ENCODE measurements at regions not wholly inside any gene's neighbourhood (a gene's known extent, or its start where the extent isn't known, plus 50 kb on each side); places are given as distances from the start of the nearest gene placed in this dataset.

- TF ChIP-seq CTCF (IDR thresholded peaks at IDR 0.05; ENCODE audit: low read depth, low read length) = no peak
- no peak for DNase-seq (ENCODE audit: extremely low read depth, low read depth)
Observed at GRCh38 chr4:41375561-41375960, 118.8 kb downstream of the UCHL1 start.

- TF ChIP-seq CTCF (IDR thresholded peaks at IDR 0.05; ENCODE audit: low read depth, low read length) = no peak
Observed at GRCh38 chr4:41377196-41377595, 120.5 kb downstream of the UCHL1 start.

GRCh38 chr4:41379230-41379629 is 122.5 kb downstream of the UCHL1 start:
- no peak for TF ChIP-seq CTCF (IDR thresholded peaks at IDR 0.05; ENCODE audit: low read depth, low read length)
- DNase-seq (ENCODE audit: extremely low read depth, low read depth) = no peak

More at GRCh38 chr4:41377196-41377595, 120.5 kb downstream of the UCHL1 start:
- no peak for DNase-seq (ENCODE audit: extremely low read depth, low read depth)

- no peak for TF ChIP-seq CTCF (IDR thresholded peaks at IDR 0.05; ENCODE audit: low read depth, low read length)
- DNase-seq (ENCODE audit: extremely low read depth, low read depth) = no peak
Observed at GRCh38 chr4:41380511-41381157, 123.9 kb downstream of the UCHL1 start.

- no peak for DNase-seq (ENCODE audit: extremely low read depth, low read depth)
- no peak for TF ChIP-seq CTCF (IDR thresholded peaks at IDR 0.05; ENCODE audit: low read depth, low read length)
Observed at GRCh38 chr4:41381384-41381783, 124.7 kb downstream of the UCHL1 start.

GRCh38 chr4:41384992-41385391 is 128.3 kb downstream of the UCHL1 start:
- DNase-seq (ENCODE audit: extremely low read depth, low read depth) = no peak
- no peak for TF ChIP-seq CTCF (IDR thresholded peaks at IDR 0.05; ENCODE audit: low read depth, low read length)

- no peak for TF ChIP-seq CTCF (IDR thresholded peaks at IDR 0.05; ENCODE audit: low read depth, low read length)
- DNase-seq (ENCODE audit: extremely low read depth, low read depth) = no peak
Observed at GRCh38 chr4:41385481-41385880, 128.8 kb downstream of the UCHL1 start.

Data from AG09319 (cell line).